PC-3 (cell line): ENCODE measurements at regions not wholly inside any gene's neighbourhood (a gene's known extent, or its start where the extent isn't known, plus 50 kb on each side); places are given as distances from the start of the nearest gene placed in this dataset.

Source experiments
- ATAC-seq: fragments of 200-7000 bp; cut with Tn5 transposase; 2 replicates; pipeline ENCODE4 v1.9.1; 2020; ENCODE audit warnings: mild to moderate bottlenecking, moderate library complexity
- BruUV-seq: library from RNA; stranded (reverse); fragments of 400-500 nt; replicated peaks from 2 replicates; lab custom pipeline; 2021; lab: Mats Ljungman, UMichigan
- CTCF ChIA-PET: fragments of 300-600 bp; sonication (Branson Sonifier 250); formaldehyde crosslinking; loops from one replicate; lab custom pipeline; 2022; ENCODE audit warnings: antibody characterized with exemption; lab: Charles Lee
- POLR2A ChIA-PET: fragments of 300-600 bp; sonication (Branson Sonifier 250); formaldehyde crosslinking; loops from one replicate; lab custom pipeline; 2022; ENCODE audit warnings: antibody characterized with exemption; ENCODE audit not compliant: unreplicated experiment; lab: Charles Lee
- DNase-seq: peaks from one replicate; pipeline ENCODE4 v3.0.0-alpha.2; 2015
- H2AFZ ChIP-seq: fragments of 300-600 bp; sonication (generic); 2 replicates; pipeline ENCODE4 v1.6.0; 2016; ENCODE audit warnings: antibody characterized with exemption, low read length
- H3F3A ChIP-seq: fragments of 300-600 bp; sonication (generic); one replicate; pipeline ENCODE4 v1.6.0; 2017; ENCODE audit warnings: antibody characterized with exemption, low read length, control low read depth, mild to moderate bottlenecking; ENCODE audit not compliant: unreplicated experiment
- H3K27ac ChIP-seq: fragments of 300-600 bp; sonication (generic); 2 replicates; pipeline ENCODE4 v1.5.1; 2016; ENCODE audit warnings: mild to moderate bottlenecking, low read length
- H3K27me3 ChIP-seq: fragments of 300-600 bp; sonication (generic); 2 replicates; pipeline ENCODE4 v1.6.1; 2016; ENCODE audit warnings: low read length, mixed read lengths
- H3K36me3 ChIP-seq: fragments of 300-600 bp; sonication (generic); 2 replicates; pipeline ENCODE4 v1.6.1; 2016; ENCODE audit warnings: low read depth, mixed run types, low read length, mixed read lengths
- H3K4me1 ChIP-seq: fragments of 300-600 bp; sonication (generic); 2 replicates; pipeline ENCODE4 v1.5.1; 2016; ENCODE audit warnings: low read length; ENCODE audit not compliant: insufficient read depth
- H3K4me2 ChIP-seq: fragments of 300-600 bp; sonication (generic); 2 replicates; pipeline ENCODE4 v1.6.0; 2016; ENCODE audit warnings: low read length
- H3K4me3 ChIP-seq: fragments of 300-600 bp; sonication (generic); 2 replicates; pipeline ENCODE4 v1.5.1; 2016; ENCODE audit warnings: mild to moderate bottlenecking, low read length, mixed read lengths
- H3K79me2 ChIP-seq: fragments of 300-600 bp; sonication (generic); 2 replicates; pipeline ENCODE4 v1.6.1; 2017; ENCODE audit warnings: low read length, mixed read lengths
- H3K9ac ChIP-seq: fragments of 300-600 bp; sonication (generic); 2 replicates; pipeline ENCODE4 v1.6.0; 2016; ENCODE audit warnings: mild to moderate bottlenecking, low read length
- H3K9me2 ChIP-seq: fragments of 300-600 bp; sonication (generic); replicated peaks from 2 replicates; pipeline ENCODE4 v1.6.1; 2016; ENCODE audit warnings: mixed run types, low read length, mixed read lengths
- H3K9me3 ChIP-seq: fragments of 300-600 bp; sonication (generic); 2 replicates; pipeline ENCODE4 v1.6.1; 2016; ENCODE audit warnings: low read length, mixed read lengths
- H4K20me1 ChIP-seq: fragments of 300-600 bp; sonication (generic); 2 replicates; pipeline ENCODE4 v1.6.1; 2016; ENCODE audit warnings: low read length, mixed read lengths
- CTCF ChIP-seq: fragments of 300-600 bp; sonication (generic); conservative IDR thresholded peaks from 2 replicates; pipeline ENCODE4 v1.5.1; 2017; ENCODE audit warnings: antibody characterized with exemption, low read depth, mild to moderate bottlenecking, low read length
- EZH2 ChIP-seq: fragments of 300-600 bp; sonication (generic); IDR thresholded peaks from one replicate; pipeline ENCODE4 v1.6.1; 2017; ENCODE audit warnings: antibody characterized with exemption, mild to moderate bottlenecking, low read length; ENCODE audit not compliant: unreplicated experiment
- EZH2phosphoT487 ChIP-seq: fragments of 300-600 bp; sonication (generic); IDR thresholded peaks from 2 replicates; pipeline ENCODE4 v1.6.1; 2018; ENCODE audit warnings: mild to moderate bottlenecking, antibody characterized with exemption, low read length, borderline replicate concordance
- intact Hi-C: fragments of 100-400 bp; cut with micrococcal nuclease; formaldehyde crosslinking; loops from 2 replicates; pipeline ENCODE4 v1.9.0; 2023

GRCh38 chr1:29777522-29777921, 541.2 kb downstream of the PTPRU start:
- BruUV-seq = no TSS peak
- no peak for DNase-seq
- Histone ChIP-seq H3K27ac (no peak overlapping the region), H3K4me1 (no peaks in the 10 kb centered on the region), H3K4me2 (no peak overlapping the region), H3K27me3 (peaks cover 48% of the 10 kb centered on the region), H3K79me2 (no peaks in the 10 kb centered on the region), H3K4me3 (no peak overlapping the region), H3F3A (no peaks in the 10 kb centered on the region), H3K9ac (no peak overlapping the region), H3K9me2 (0 out of 2 replicates have a peak, but pooled peaks cover 3% of the 10 kb centered on the region), H3K9me3 (no peaks in the 10 kb centered on the region), H4K20me1 (no peaks in the 10 kb centered on the region), H2AFZ (no peak overlapping the region), H3K36me3 (no peaks in the 10 kb centered on the region)
- ChIA-PET POLR2A (no interaction called here), CTCF (no interaction called here)
- ATAC-seq = no peak
- intact Hi-C loops = no loop called here
- no peak for TF ChIP-seq CTCF
- no peak for TF ChIP-seq EZH2phosphoT487
- TF ChIP-seq EZH2 = no peak

DNA sequence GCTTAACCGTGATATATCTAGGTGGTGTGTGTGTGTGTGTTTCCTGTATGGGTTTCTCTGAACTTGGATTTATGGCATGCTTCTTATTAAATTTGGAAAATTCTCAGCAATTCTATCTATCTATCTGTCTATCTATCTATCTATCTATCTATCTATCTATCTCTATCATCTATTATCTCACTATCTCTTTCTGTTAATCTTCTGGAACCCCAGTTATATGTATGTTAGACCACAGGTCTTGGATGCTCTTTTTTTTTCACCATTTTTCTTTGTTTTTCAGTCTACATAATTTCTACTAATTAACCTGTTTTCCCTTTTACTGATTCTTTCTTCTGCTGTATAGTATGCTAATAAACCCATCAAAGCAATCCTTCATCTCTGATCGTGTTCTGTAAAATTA, 538.0 kb downstream of the PTPRU start:
- no peak overlapping the region for H3K27ac ChIP-seq
- H3K27me3 ChIP-seq = peaks cover 26% of the 10 kb centered on the region
- no peaks in the 10 kb centered on the region for H3K79me2 ChIP-seq
- intact Hi-C loops = no loop called here
- no peaks in the 10 kb centered on the region for H3K36me3 ChIP-seq
- ChIA-PET POLR2A (no interaction called here), CTCF (no interaction called here)
- DNase-seq (no peak), ATAC-seq (no peak)
- H3K9me3 ChIP-seq = no peaks in the 10 kb centered on the region
- H3K4me2 ChIP-seq = no peak overlapping the region
- 0 out of 2 replicates have a peak, but pooled peaks cover under 1% of the 10 kb centered on the region for H3K9me2 ChIP-seq
- H3F3A ChIP-seq = no peaks in the 10 kb centered on the region
- H3K4me1 ChIP-seq = no peaks in the 10 kb centered on the region
- no peak overlapping the region for H3K9ac ChIP-seq
- TF ChIP-seq CTCF = no peak
- no peak for TF ChIP-seq EZH2
- TF ChIP-seq EZH2phosphoT487 = no peak
- no TSS peak for BruUV-seq
- no peaks in the 10 kb centered on the region for H4K20me1 ChIP-seq
- no peak overlapping the region for H2AFZ ChIP-seq
- no peak overlapping the region for H3K4me3 ChIP-seq

DNA sequence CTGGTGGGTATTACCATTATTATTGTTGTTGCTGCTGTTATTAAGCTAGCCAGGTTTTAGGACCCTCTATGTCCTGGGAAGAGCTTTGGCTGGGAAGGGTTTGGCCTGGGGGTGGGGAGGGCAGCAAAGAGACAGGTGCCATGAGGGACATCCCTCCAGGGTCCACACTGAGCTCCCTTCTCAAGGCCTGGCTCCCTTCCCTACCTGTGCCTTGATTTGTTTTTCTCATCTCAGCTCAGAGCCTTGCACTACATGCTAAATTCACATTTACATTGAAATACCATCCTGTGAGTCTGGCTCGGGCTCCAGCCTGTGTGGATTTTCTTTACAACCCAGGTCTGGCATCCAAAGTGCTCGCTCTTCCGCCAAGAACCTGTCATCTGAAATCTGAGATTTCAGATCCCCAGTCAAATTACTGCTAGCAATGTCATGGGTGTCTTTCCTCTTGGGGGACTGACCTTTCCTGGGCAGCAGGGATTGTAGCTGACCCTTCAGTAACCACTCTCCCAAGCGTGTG, 536.3 kb downstream of the PTPRU start:
- no peaks in the 10 kb centered on the region for H3K4me1 ChIP-seq
- no peaks in the 10 kb centered on the region for H3K9me2 ChIP-seq
- no peaks in the 10 kb centered on the region for H3K9me3 ChIP-seq
- no peak overlapping the region for H3K27ac ChIP-seq
- H3K36me3 ChIP-seq = no peaks in the 10 kb centered on the region
- H3K4me3 ChIP-seq = no peak overlapping the region
- intact Hi-C loops = no loop called here
- peaks cover 21% of the 10 kb centered on the region for H3K27me3 ChIP-seq
- ChIA-PET CTCF (no interaction called here), POLR2A (no interaction called here)
- no peak for DNase-seq
- BruUV-seq = no TSS peak
- no peaks in the 10 kb centered on the region for H3K79me2 ChIP-seq
- H2AFZ ChIP-seq = no peak overlapping the region
- no peak for TF ChIP-seq EZH2
- TF ChIP-seq EZH2phosphoT487 = no peak
- TF ChIP-seq CTCF = no peak
- no peak overlapping the region for H3K9ac ChIP-seq
- H3K4me2 ChIP-seq = no peak overlapping the region
- H4K20me1 ChIP-seq = no peaks in the 10 kb centered on the region
- ATAC-seq = no peak
- H3F3A ChIP-seq = no peaks in the 10 kb centered on the region
